ENCODE measurements at regions not wholly inside any gene's neighbourhood (a gene's known extent, or its start where the extent isn't known, plus 50 kb on each side); places are given as distances from the start of the nearest gene placed in this dataset.

GRCh38 chr5:104024538-104024937 lies 461.9 kb upstream of the NUDT12 start:
- 81% methylated on average over 5 of the region's 5 CpGs for WGBS
- H3K27me3 ChIP-seq (ENCODE audit: control insufficient read depth in 4 of 4, insufficient read depth in 4 of 4, low read length in 3 of 4) = no peaks in the 10 kb centered on the region
- H3K27ac ChIP-seq (ENCODE audit: low read depth in 1 of 2, low read length in 2 of 2) = no peak overlapping the region
- H3K36me3 ChIP-seq (ENCODE audit: control insufficient read depth in 4 of 4, insufficient read depth in 3 of 4, low read depth in 1 of 4, low read length in 3 of 4) = no peaks in the 10 kb centered on the region
- peaks cover 0 to 12% (median 0%) of the 10 kb centered on the region in 4 donors for H3K9me3 ChIP-seq (ENCODE audit: control insufficient read depth in 4 of 4, low read length in 3 of 4)
- DNase-seq (ENCODE audit: low spot score) = no peak
- H3K4me1 ChIP-seq (ENCODE audit: control insufficient read depth in 4 of 4, insufficient read depth in 4 of 4, low read length in 3 of 4) = no peaks in the 10 kb centered on the region
- no peak overlapping the region for H3K4me3 ChIP-seq (ENCODE audit: low read depth in 1 of 3, low read length in 3 of 3)
- no peak for TF ChIP-seq REST (IDR thresholded peaks at IDR 0.05)
- TF ChIP-seq GABPA (IDR thresholded peaks at IDR 0.05 in 1 of 2, conservative IDR thresholded peaks at IDR 0.05 in 1 of 2) = no peak
- no peak for TF ChIP-seq NR2F2 (IDR thresholded peaks at IDR 0.05)
- TF ChIP-seq TAF1 (conservative IDR thresholded peaks at IDR 0.05) = no peak
- no peak overlapping the region for H3K9ac ChIP-seq (ENCODE audit: low read depth in 1 of 2, low read length in 2 of 2)

- Histone ChIP-seq H3K27ac (ENCODE audit: low read depth in 1 of 2, low read length in 2 of 2) (no peak overlapping the region), H3K36me3 (ENCODE audit: control insufficient read depth in 4 of 4, insufficient read depth in 3 of 4, low read depth in 1 of 4, low read length in 3 of 4) (no peaks in the 10 kb centered on the region), H3K9me3 (ENCODE audit: control insufficient read depth in 4 of 4, low read length in 3 of 4) (peaks cover 0 to 9% (median under 1%) of the 10 kb centered on the region in 4 donors), H3K27me3 (ENCODE audit: control insufficient read depth in 4 of 4, insufficient read depth in 4 of 4, low read length in 3 of 4) (no peaks in the 10 kb centered on the region), H3K4me1 (ENCODE audit: control insufficient read depth in 4 of 4, insufficient read depth in 4 of 4, low read length in 3 of 4) (no peaks in the 10 kb centered on the region), H3K9ac (ENCODE audit: low read depth in 1 of 2, low read length in 2 of 2) (no peak overlapping the region), H3K4me3 (ENCODE audit: low read depth in 1 of 3, low read length in 3 of 3) (no peak overlapping the region)
- TF ChIP-seq JUND (IDR thresholded peaks at IDR 0.05) (no peak), SP1 (IDR thresholded peaks at IDR 0.05) (no peak), FOXA2 (IDR thresholded peaks at IDR 0.05) (no peak), EGR1 (IDR thresholded peaks at IDR 0.05; ENCODE audit: low read depth in 2 of 2) (no peak), HNF4G (IDR thresholded peaks at IDR 0.05) (no peak), MAX (IDR thresholded peaks at IDR 0.05) (no peak), CTCF (IDR thresholded peaks at IDR 0.05; ENCODE audit: low read depth, low read length, missing input control) (no peak), ATF3 (IDR thresholded peaks at IDR 0.05) (no peak), FOXA1 (IDR thresholded peaks at IDR 0.05) (no peak), TAF1 (conservative IDR thresholded peaks at IDR 0.05) (no peak), RXRA (IDR thresholded peaks at IDR 0.05) (no peak), NR2F2 (IDR thresholded peaks at IDR 0.05) (no peak), RAD21 (IDR thresholded peaks at IDR 0.05) (no peak), HNF4A (conservative IDR thresholded peaks at IDR 0.05) (no peak)
- no peak for DNase-seq (ENCODE audit: low spot score)
- WGBS = 75% methylated on average over 2 of the region's 2 CpGs
Measured at GRCh38 chr5:104023739-104024138, 461.1 kb upstream of the NUDT12 start.

Data from liver (tissue), 8 donors.